ENCODE measurements at regions not wholly inside any gene's neighbourhood (a gene's known extent, or its start where the extent isn't known, plus 50 kb on each side); places are given as distances from the start of the nearest gene placed in this dataset.

DNA sequence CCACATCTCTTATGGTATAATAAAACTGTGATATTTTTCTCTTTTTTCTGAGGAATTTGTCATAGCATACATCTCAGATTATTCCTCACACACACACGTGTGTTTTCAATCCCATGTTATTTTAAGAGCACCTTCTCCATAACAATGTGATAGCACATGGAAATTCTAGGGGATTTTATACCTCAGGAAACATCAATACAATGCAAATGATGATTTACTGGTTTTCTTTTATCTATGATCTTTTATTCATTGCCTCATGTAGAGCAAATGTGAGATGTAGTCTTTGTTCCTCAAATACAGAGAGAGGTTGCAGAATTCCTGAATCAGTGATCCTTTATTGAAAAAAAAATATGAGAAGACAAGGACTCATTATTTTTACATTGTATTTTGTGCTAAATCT lies 128.3 kb upstream of the ROBO1 start:
- TF ChIP-seq, protein P1, sequence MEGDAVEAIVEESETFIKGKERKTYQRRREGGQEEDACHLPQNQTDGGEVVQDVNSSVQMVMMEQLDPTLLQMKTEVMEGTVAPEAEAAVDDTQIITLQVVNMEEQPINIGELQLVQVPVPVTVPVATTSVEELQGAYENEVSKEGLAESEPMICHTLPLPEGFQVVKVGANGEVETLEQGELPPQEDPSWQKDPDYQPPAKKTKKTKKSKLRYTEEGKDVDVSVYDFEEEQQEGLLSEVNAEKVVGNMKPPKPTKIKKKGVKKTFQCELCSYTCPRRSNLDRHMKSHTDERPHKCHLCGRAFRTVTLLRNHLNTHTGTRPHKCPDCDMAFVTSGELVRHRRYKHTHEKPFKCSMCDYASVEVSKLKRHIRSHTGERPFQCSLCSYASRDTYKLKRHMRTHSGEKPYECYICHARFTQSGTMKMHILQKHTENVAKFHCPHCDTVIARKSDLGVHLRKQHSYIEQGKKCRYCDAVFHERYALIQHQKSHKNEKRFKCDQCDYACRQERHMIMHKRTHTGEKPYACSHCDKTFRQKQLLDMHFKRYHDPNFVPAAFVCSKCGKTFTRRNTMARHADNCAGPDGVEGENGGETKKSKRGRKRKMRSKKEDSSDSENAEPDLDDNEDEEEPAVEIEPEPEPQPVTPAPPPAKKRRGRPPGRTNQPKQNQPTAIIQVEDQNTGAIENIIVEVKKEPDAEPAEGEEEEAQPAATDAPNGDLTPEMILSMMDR (IDR thresholded peaks at IDR 0.05): no peak
- no peak for TF ChIP-seq POLR2A (IDR thresholded peaks at IDR 0.05)

All from heart left ventricle (tissue), 13 donors.